Panc1 (cell line): ENCODE measurements at regions not wholly inside any gene's neighbourhood (a gene's known extent, or its start where the extent isn't known, plus 50 kb on each side); places are given as distances from the start of the nearest gene placed in this dataset.

Experiments used
- ATAC-seq: fragments of 200-7000 bp; cut with Tn5 transposase; 2 replicates; pipeline ENCODE4 v1.9.1; 2020; ENCODE audit warnings: mild to moderate bottlenecking, moderate library complexity
- BruUV-seq: library from RNA; stranded (reverse); fragments of 400-500 nt; replicated peaks from 2 replicates; lab custom pipeline; 2021; lab: Mats Ljungman, UMichigan
- CTCF ChIA-PET: fragments of 300-600 bp; sonication (Branson Sonifier 250); formaldehyde crosslinking; loops from one replicate; lab custom pipeline; 2022; ENCODE audit warnings: antibody characterized with exemption; lab: Charles Lee
- POLR2A ChIA-PET: fragments of 300-600 bp; sonication (Branson Sonifier 250); formaldehyde crosslinking; loops from one replicate; lab custom pipeline; 2022; ENCODE audit warnings: antibody characterized with exemption; lab: Charles Lee
- DNase-seq: peaks from one replicate; pipeline ENCODE4 v3.0.0-alpha.2; 2010; ENCODE audit warnings: low read depth, low spot score
- H3K27ac ChIP-seq: 2 replicates; pipeline ENCODE4 v1.5.1; 2011; ENCODE audit warnings: mild to moderate bottlenecking, low read length, inconsistent platforms
- H3K27me3 ChIP-seq: fragments of 200-500 bp; sonication (Bioruptor generic); 2 replicates; pipeline ENCODE4 v1.6.0; 2014; ENCODE audit warnings: low read length, inconsistent platforms; ENCODE audit not compliant: control insufficient read depth, insufficient read depth
- H3K36me3 ChIP-seq: fragments of 200-500 bp; sonication (Bioruptor generic); 2 replicates; pipeline ENCODE4 v1.5.1; 2014; ENCODE audit warnings: inconsistent platforms, mild to moderate bottlenecking, low read length, moderate library complexity; ENCODE audit not compliant: control insufficient read depth, insufficient read depth
- H3K4me1 ChIP-seq: 2 replicates; pipeline ENCODE4 v1.5.1; 2011; ENCODE audit warnings: inconsistent platforms, mild to moderate bottlenecking, low read length, moderate library complexity; ENCODE audit not compliant: control insufficient read depth, insufficient read depth
- H3K4me3 ChIP-seq, 2 experiments: 2 replicates each; pipeline ENCODE4 v1.5.1; 2011 to 2012; ENCODE audit warnings: low read depth in 2 of 2, low read length in 2 of 2, mild to moderate bottlenecking in 2 of 2, inconsistent platforms in 1 of 2, moderate library complexity in 1 of 2
- H3K9me3 ChIP-seq: fragments of 200-500 bp; sonication (Bioruptor generic); 2 replicates; pipeline ENCODE4 v1.5.1; 2014; ENCODE audit warnings: low read depth, mild to moderate bottlenecking, inconsistent platforms, low read length, moderate library complexity; ENCODE audit not compliant: control insufficient read depth, insufficient read depth
- POLR2AphosphoS5 ChIP-seq: IDR thresholded peaks from 2 replicates; pipeline ENCODE4 v1.6.1; 2012; ENCODE audit warnings: mild to moderate bottlenecking, low read depth, low read length, moderate library complexity
- SIN3A ChIP-seq: IDR thresholded peaks from 2 replicates; pipeline ENCODE4 v1.6.1; 2012; ENCODE audit warnings: low read depth, mild to moderate bottlenecking, low read length, moderate library complexity, borderline replicate concordance; ENCODE audit not compliant: insufficient read depth
- TCF7L2 ChIP-seq: IDR thresholded peaks from 2 replicates; pipeline ENCODE4 v1.6.1; 2011; ENCODE audit warnings: mild to moderate bottlenecking, low read depth, low read length, inconsistent platforms
- in situ Hi-C: cut with HindIII; loops from 2 replicates; pipeline ENCODE4 v1.10.0; 2016; ENCODE audit warnings: low sequenced_read_pairs, low pct_unique_long_range_greater_than_20kb
- intact Hi-C: fragments of 100-400 bp; cut with micrococcal nuclease; formaldehyde crosslinking; loops from one replicate; pipeline ENCODE4 v1.10.0; 2022; ENCODE audit not compliant: unreplicated experiment
- TF ChIP-seq, protein P1 (sequence below), 2 experiments: IDR thresholded peaks; 2 replicates each; pipeline ENCODE4 v1.6.1; 2011 to 2012; ENCODE audit warnings: low read depth in 2 of 2, control low read depth in 1 of 2, low read length in 1 of 2, mild to moderate bottlenecking in 1 of 2, moderate library complexity in 1 of 2; ENCODE audit not compliant: insufficient read depth in 1 of 2
- TF ChIP-seq, protein P2 (sequence below): fragments of 450-650 bp; IDR thresholded peaks from 2 replicates; pipeline ENCODE4 v1.5.1; 2017; ENCODE audit warnings: mild to moderate bottlenecking

DNA sequence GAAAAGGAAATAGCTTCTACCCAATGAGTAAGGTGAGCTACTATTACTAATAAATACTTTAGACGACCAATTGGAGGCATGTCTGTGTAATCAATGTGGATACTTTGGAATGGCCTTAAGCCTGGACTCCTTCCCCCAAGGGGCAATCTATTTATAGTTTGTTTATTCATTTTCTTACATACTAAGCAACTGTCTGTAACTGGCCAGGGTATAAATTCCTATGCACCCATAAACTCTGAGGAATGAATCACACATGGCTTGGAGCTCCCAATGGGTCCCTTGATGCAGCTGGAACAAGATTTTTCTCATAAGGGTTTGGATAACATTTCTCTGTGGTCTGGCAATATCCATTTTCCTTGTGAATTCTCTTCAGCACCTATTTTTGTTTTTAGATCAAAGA, 506.8 kb downstream of the EDEM1 start:
- Histone ChIP-seq H3K36me3 (no peaks in the 10 kb centered on the region), H3K27me3 (no peaks in the 10 kb centered on the region), H3K9me3 (no peaks in the 10 kb centered on the region), H3K4me3 (no peak overlapping the region), H3K27ac (no peak overlapping the region), H3K4me1 (no peaks in the 10 kb centered on the region)
- ChIA-PET POLR2A (interaction anchor here (0.6 kb wide), 1 partner anchor 118 kb away, joined by 3 read pairs; no protein-coding TSS in a partner anchor), CTCF (no interaction called here)
- in situ Hi-C loops (no loop called here), intact Hi-C loops (no loop called here)
- DNase-seq (no peak), ATAC-seq (no peak)
- no TSS peak for BruUV-seq
- TF ChIP-seq, protein P1, sequence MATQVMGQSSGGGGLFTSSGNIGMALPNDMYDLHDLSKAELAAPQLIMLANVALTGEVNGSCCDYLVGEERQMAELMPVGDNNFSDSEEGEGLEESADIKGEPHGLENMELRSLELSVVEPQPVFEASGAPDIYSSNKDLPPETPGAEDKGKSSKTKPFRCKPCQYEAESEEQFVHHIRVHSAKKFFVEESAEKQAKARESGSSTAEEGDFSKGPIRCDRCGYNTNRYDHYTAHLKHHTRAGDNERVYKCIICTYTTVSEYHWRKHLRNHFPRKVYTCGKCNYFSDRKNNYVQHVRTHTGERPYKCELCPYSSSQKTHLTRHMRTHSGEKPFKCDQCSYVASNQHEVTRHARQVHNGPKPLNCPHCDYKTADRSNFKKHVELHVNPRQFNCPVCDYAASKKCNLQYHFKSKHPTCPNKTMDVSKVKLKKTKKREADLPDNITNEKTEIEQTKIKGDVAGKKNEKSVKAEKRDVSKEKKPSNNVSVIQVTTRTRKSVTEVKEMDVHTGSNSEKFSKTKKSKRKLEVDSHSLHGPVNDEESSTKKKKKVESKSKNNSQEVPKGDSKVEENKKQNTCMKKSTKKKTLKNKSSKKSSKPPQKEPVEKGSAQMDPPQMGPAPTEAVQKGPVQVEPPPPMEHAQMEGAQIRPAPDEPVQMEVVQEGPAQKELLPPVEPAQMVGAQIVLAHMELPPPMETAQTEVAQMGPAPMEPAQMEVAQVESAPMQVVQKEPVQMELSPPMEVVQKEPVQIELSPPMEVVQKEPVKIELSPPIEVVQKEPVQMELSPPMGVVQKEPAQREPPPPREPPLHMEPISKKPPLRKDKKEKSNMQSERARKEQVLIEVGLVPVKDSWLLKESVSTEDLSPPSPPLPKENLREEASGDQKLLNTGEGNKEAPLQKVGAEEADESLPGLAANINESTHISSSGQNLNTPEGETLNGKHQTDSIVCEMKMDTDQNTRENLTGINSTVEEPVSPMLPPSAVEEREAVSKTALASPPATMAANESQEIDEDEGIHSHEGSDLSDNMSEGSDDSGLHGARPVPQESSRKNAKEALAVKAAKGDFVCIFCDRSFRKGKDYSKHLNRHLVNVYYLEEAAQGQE (IDR thresholded peaks at IDR 0.05; ENCODE audit: insufficient read depth in 1 of 2, low read depth in 2 of 2, low read length in 1 of 2), result no peak
- TF ChIP-seq TCF7L2, result no peak
- TF ChIP-seq POLR2AphosphoS5, result no peak
- no peak for TF ChIP-seq SIN3A
- TF ChIP-seq, protein P2, sequence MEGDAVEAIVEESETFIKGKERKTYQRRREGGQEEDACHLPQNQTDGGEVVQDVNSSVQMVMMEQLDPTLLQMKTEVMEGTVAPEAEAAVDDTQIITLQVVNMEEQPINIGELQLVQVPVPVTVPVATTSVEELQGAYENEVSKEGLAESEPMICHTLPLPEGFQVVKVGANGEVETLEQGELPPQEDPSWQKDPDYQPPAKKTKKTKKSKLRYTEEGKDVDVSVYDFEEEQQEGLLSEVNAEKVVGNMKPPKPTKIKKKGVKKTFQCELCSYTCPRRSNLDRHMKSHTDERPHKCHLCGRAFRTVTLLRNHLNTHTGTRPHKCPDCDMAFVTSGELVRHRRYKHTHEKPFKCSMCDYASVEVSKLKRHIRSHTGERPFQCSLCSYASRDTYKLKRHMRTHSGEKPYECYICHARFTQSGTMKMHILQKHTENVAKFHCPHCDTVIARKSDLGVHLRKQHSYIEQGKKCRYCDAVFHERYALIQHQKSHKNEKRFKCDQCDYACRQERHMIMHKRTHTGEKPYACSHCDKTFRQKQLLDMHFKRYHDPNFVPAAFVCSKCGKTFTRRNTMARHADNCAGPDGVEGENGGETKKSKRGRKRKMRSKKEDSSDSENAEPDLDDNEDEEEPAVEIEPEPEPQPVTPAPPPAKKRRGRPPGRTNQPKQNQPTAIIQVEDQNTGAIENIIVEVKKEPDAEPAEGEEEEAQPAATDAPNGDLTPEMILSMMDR, result no peak

DNA sequence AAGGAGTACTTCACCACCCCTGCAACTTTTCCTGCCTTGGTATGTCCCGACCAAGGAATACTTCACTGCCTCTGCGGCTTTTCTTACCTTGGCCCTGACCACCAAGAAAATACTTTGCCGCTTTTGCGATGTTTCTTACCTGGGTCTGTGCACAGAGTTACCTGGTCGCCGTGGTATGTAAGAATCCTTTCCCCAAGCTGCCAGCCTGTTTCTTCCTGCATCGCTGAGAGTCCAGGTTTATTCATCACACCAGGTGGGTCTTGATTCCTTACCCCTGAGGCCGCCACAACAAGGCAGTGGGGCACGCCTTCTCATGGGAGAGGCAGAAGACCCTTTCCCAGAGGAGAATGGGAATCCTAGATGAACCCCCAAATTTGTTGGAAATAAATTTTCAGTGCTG, 511.3 kb downstream of the EDEM1 start:
- intact Hi-C loops (no loop called here), in situ Hi-C loops (no loop called here)
- TF ChIP-seq, protein P2, result no peak
- TF ChIP-seq TCF7L2 (no peak), POLR2AphosphoS5 (no peak), SIN3A (no peak)
- TF ChIP-seq, protein P1 (IDR thresholded peaks at IDR 0.05; ENCODE audit: insufficient read depth in 1 of 2, low read depth in 2 of 2, low read length in 1 of 2), result no peak
- no peaks in the 10 kb centered on the region for H3K27me3 ChIP-seq
- ChIA-PET POLR2A (no interaction called here), CTCF (no interaction called here)
- no peaks in the 10 kb centered on the region for H3K9me3 ChIP-seq
- no TSS peak for BruUV-seq
- ATAC-seq (no peak), DNase-seq (no peak)
- no peak overlapping the region for H3K4me3 ChIP-seq
- H3K4me1 ChIP-seq, result no peaks in the 10 kb centered on the region
- H3K36me3 ChIP-seq, result no peaks in the 10 kb centered on the region
- no peak overlapping the region for H3K27ac ChIP-seq
